PFSK-1 (cell line): ENCODE measurements at regions not wholly inside any gene's neighbourhood (a gene's known extent, or its start where the extent isn't known, plus 50 kb on each side); places are given as distances from the start of the nearest gene placed in this dataset.

Experiments used
- FOXP2 ChIP-seq: optimal IDR thresholded peaks from 2 replicates; pipeline ENCODE3; 2011; ENCODE audit warnings: borderline replicate concordance, control low read depth, inconsistent platforms; ENCODE audit not compliant: insufficient read depth; ENCODE audit errors: extremely low read length, extremely low read depth
- POLR2AphosphoS5 ChIP-seq: IDR thresholded peaks from 2 replicates; pipeline ENCODE4 v1.6.1; 2012; ENCODE audit warnings: low read depth, mild to moderate bottlenecking, control low read depth, low read length, moderate library complexity
- SIN3A ChIP-seq: IDR thresholded peaks from 2 replicates; pipeline ENCODE4 v1.6.1; 2012; ENCODE audit warnings: mild to moderate bottlenecking, low read length, moderate library complexity, borderline replicate concordance; ENCODE audit not compliant: insufficient read depth
- TAF1 ChIP-seq: IDR thresholded peaks from 2 replicates; pipeline ENCODE4 v1.6.1; 2012; ENCODE audit warnings: low read length, control low read depth, borderline replicate concordance; ENCODE audit not compliant: insufficient read depth
- TF ChIP-seq, protein P1 (sequence below), 2 experiments: IDR thresholded peaks; 2 replicates each; pipeline versions ENCODE4 v1.6.1 to v1.8.0; 2011 to 2012; ENCODE audit warnings: low read depth in 2 of 2, low read length in 2 of 2, control low read depth in 1 of 2, inconsistent platforms in 1 of 2, mild to moderate bottlenecking in 1 of 2, moderate library complexity in 1 of 2; ENCODE audit not compliant: insufficient read depth in 1 of 2

DNA sequence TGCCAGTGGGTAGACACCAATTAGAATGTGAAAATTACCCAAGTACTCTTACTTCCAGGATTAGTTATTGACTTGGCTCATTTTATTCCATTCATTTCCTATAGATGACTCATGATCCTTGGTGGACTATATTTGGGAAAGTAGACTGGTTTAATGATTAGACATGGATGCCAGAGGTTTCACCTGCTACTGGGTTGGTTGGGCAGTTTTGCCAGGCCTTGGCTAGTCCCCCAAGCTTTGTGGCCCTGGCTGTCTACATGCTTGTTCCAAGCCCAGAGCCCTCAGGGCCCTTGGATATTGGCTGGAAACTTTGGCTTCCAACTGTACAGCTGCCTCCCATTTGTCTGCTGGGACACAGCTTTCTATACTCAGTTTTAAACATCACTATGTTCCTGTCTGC lies 104.1 kb downstream of the ZFP64 start:
- TF ChIP-seq, protein P1, sequence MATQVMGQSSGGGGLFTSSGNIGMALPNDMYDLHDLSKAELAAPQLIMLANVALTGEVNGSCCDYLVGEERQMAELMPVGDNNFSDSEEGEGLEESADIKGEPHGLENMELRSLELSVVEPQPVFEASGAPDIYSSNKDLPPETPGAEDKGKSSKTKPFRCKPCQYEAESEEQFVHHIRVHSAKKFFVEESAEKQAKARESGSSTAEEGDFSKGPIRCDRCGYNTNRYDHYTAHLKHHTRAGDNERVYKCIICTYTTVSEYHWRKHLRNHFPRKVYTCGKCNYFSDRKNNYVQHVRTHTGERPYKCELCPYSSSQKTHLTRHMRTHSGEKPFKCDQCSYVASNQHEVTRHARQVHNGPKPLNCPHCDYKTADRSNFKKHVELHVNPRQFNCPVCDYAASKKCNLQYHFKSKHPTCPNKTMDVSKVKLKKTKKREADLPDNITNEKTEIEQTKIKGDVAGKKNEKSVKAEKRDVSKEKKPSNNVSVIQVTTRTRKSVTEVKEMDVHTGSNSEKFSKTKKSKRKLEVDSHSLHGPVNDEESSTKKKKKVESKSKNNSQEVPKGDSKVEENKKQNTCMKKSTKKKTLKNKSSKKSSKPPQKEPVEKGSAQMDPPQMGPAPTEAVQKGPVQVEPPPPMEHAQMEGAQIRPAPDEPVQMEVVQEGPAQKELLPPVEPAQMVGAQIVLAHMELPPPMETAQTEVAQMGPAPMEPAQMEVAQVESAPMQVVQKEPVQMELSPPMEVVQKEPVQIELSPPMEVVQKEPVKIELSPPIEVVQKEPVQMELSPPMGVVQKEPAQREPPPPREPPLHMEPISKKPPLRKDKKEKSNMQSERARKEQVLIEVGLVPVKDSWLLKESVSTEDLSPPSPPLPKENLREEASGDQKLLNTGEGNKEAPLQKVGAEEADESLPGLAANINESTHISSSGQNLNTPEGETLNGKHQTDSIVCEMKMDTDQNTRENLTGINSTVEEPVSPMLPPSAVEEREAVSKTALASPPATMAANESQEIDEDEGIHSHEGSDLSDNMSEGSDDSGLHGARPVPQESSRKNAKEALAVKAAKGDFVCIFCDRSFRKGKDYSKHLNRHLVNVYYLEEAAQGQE (IDR thresholded peaks at IDR 0.05; ENCODE audit: insufficient read depth in 1 of 2, low read depth in 2 of 2, low read length in 2 of 2): no peak
- TF ChIP-seq TAF1 (no peak), POLR2AphosphoS5 (no peak), SIN3A (no peak), FOXP2 (no peak)

DNA sequence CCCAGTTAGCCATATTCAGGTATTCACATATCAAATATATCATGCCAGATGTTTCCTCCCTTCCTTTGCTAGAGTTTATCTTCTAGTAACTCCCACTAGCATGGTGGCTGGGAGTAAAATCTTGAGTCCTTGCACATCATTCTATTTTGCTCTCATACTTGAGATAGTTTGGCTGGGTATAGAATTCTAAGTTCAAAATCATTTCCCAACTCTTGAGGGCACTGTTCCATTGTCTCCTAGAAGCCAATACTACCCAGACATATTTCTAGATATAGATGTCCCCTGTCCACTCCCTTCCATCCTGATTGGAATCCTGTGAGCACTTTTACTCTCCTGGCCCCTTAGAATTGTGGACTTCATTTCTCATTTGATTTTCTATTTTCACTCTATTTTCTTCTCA lies 104.7 kb downstream of the ZFP64 start:
- TF ChIP-seq POLR2AphosphoS5 (no peak), FOXP2 (no peak)

DNA sequence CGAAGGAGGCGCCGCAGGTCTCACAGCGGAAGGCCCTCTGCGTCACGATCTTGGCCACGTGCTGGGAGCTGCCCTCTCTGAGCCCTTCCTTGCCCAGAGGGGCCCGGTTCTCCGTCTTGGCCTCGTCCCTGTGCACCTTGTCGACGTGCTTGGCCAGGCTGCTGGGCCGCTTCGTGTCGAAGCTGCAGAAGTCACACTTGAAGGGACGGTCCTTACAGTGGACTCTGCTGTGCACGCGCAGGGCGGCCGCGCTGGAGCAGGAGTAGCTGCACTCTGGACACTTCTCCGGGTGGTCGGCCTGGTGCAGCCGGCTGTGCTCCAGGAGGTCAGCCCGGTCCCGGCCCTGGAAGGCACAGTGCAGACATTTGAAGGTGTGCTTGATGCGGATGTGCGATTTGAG lies 106.9 kb downstream of the ZFP64 start:
- TF ChIP-seq, protein P1 (IDR thresholded peaks at IDR 0.05; ENCODE audit: insufficient read depth in 1 of 2, low read depth in 2 of 2, low read length in 2 of 2): no peak
- TF ChIP-seq TAF1: no peak

DNA sequence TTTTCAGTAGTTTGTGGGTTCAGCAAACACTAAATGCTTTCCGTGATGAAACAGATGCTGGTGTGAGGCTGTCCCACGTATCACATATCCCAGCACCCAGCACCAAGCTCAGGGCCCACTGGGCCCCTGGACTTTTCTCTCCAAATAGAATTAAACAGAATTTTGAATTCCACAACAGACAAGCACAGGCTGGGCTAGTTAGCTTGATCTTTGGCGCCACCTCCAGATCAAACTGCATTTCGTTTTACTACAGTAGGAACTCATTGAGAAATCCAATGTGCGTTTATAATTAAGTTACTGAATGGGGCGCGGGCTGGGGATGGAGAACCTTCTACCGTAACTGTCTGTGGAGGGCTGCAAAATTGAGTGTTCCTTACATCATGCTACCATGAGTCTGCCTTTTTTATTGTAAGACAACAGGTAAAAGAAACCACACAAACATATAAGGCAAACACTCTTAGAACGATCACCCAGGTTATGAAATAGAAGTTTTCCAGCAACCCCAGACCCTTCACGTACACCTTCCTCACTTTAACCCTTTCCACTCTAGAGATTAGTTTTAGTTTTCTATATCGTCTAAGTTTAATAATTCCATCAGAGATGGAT lies 107.8 kb downstream of the ZFP64 start:
- TF ChIP-seq POLR2AphosphoS5 (no peak), FOXP2 (no peak), SIN3A (no peak), TAF1 (no peak)
- TF ChIP-seq, protein P1 (IDR thresholded peaks at IDR 0.05; ENCODE audit: insufficient read depth in 1 of 2, low read depth in 2 of 2, low read length in 2 of 2): no peak

DNA sequence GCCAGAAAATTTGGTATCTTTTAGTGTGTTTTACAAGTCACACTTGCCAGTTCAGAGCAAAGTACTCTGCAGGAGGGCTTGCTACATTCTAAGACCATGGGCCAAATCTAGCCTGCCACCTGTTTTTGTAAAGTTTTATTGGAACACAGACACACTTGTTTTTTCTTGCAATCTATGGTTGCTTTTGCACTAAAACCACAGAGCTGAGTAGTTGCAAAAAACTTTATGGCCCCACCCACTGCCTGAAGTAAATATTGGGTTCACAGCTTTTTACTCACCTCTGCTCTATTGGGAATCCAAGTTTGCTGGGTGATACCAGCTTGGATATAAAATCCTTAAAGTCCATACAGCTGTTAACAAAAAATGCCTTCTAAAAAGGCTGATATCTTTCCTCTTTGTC lies 109.0 kb downstream of the ZFP64 start:
- no peak for TF ChIP-seq FOXP2
- TF ChIP-seq TAF1: no peak

DNA sequence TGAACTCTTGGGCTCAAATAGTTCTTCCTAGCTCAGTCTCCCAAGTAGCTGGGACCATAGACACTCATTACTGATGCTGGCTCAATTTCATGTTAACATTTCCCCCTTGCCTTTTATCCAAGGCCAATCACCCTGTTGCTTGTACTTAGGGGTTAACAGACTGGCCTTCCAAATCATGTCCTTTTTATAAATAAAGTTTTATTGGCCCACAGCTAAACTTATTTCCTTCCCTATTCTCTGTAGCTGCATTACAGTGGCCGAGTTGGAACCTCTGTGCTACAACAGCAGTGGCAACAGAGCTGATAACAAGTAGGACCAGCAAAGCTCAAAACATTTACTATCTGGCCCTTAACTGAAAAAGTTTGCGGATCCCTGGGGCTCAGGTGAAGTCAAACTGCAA lies 109.8 kb downstream of the ZFP64 start:
- no peak for TF ChIP-seq FOXP2
- TF ChIP-seq, protein P1 (IDR thresholded peaks at IDR 0.05; ENCODE audit: insufficient read depth in 1 of 2, low read depth in 2 of 2, low read length in 2 of 2): no peak
- TF ChIP-seq POLR2AphosphoS5: no peak
- no peak for TF ChIP-seq SIN3A
